ENCODE measurements at regions not wholly inside any gene's neighbourhood (a gene's known extent, or its start where the extent isn't known, plus 50 kb on each side); places are given as distances from the start of the nearest gene placed in this dataset.

- no peak for DNase-seq (ENCODE audit: low read depth)
Measured at GRCh38 chr5:164688437-164688836, 1183.0 kb downstream of the MAT2B start.

GRCh38 chr5:164708831-164709230 is 1203.4 kb downstream of the MAT2B start:
- DNase-seq (ENCODE audit: low read depth): no peak

GRCh38 chr5:164713682-164714081 is 1208.3 kb downstream of the MAT2B start:
- no peak for DNase-seq (ENCODE audit: low read depth)

GRCh38 chr5:164721116-164721515 is 1215.7 kb downstream of the MAT2B start:
- DNase-seq (ENCODE audit: low read depth): no peak

GRCh38 chr5:164721656-164722055 is 1216.2 kb downstream of the MAT2B start:
- DNase-seq (ENCODE audit: low read depth): no peak

GRCh38 chr5:164722702-164723101 is 1217.3 kb downstream of the MAT2B start:
- no peak for DNase-seq (ENCODE audit: low read depth)

- no peak for DNase-seq (ENCODE audit: low read depth)
Measured at GRCh38 chr5:164727012-164727411, 1221.6 kb downstream of the MAT2B start.

GRCh38 chr5:164728733-164729132 is 1223.3 kb downstream of the MAT2B start:
- DNase-seq (ENCODE audit: low read depth): no peak

GRCh38 chr5:164735334-164735733 is 1229.9 kb downstream of the MAT2B start:
- DNase-seq (ENCODE audit: low read depth): no peak

- DNase-seq (ENCODE audit: low read depth): no peak
Measured at GRCh38 chr5:164741376-164741775, 1236.0 kb downstream of the MAT2B start.

- DNase-seq (ENCODE audit: low read depth): no peak
Measured at GRCh38 chr5:164742025-164742424, 1236.6 kb downstream of the MAT2B start.

GRCh38 chr5:164746723-164747122 is 1241.3 kb downstream of the MAT2B start:
- no peak for DNase-seq (ENCODE audit: low read depth)

- DNase-seq (ENCODE audit: low read depth): no peak
Measured at GRCh38 chr5:164747371-164747770, 1242.0 kb downstream of the MAT2B start.

GRCh38 chr5:164748861-164749260 is 1243.4 kb downstream of the MAT2B start:
- DNase-seq (ENCODE audit: low read depth): no peak

- DNase-seq (ENCODE audit: low read depth): no peak
Measured at GRCh38 chr5:164753434-164753833, 1248.0 kb downstream of the MAT2B start.

GRCh38 chr5:164763206-164763605 is 1257.8 kb downstream of the MAT2B start:
- no peak for DNase-seq (ENCODE audit: low read depth)

- DNase-seq (ENCODE audit: low read depth): no peak
Measured at GRCh38 chr5:164772122-164772521, 1266.7 kb downstream of the MAT2B start.

- no peak for DNase-seq (ENCODE audit: low read depth)
Measured at GRCh38 chr5:164784230-164784629, 1278.8 kb downstream of the MAT2B start.

- DNase-seq (ENCODE audit: low read depth): no peak
Measured at GRCh38 chr5:164798110-164798509, 1292.7 kb downstream of the MAT2B start.

GRCh38 chr5:164799391-164799790 is 1294.0 kb downstream of the MAT2B start:
- no peak for DNase-seq (ENCODE audit: low read depth)

- no peak for DNase-seq (ENCODE audit: low read depth)
Measured at GRCh38 chr5:164801910-164802309, 1296.5 kb downstream of the MAT2B start.

GRCh38 chr5:164809821-164810220 is 1304.4 kb downstream of the MAT2B start:
- DNase-seq (ENCODE audit: low read depth): no peak

- no peak for DNase-seq (ENCODE audit: low read depth)
Measured at GRCh38 chr5:164818445-164818844, 1313.0 kb downstream of the MAT2B start.

GRCh38 chr5:164824671-164825070 is 1319.3 kb downstream of the MAT2B start:
- DNase-seq (ENCODE audit: low read depth): no peak

- DNase-seq (ENCODE audit: low read depth): no peak
Measured at GRCh38 chr5:164832516-164832915, 1327.1 kb downstream of the MAT2B start.
